ENCODE measurements at regions not wholly inside any gene's neighbourhood (a gene's known extent, or its start where the extent isn't known, plus 50 kb on each side); places are given as distances from the start of the nearest gene placed in this dataset.

DNA sequence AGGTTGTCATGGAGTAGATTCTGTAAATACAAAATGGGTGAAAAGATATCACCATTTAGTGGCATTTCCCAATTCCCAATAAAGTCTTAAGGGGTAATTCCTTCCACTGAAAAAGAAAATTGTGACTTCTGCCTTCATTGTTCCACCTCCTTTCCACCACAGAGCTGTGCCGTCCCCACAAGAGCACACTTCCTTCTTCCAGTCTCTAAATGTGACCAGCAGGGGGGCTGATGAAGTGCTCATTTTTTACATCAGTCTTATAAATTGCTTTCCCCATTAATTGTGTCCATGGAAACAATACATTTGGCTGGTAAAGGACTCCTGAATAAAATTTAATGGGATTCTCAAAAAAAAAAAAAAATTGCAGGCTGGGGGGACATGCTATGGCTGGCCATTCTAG lies 260.8 kb upstream of the PSMD7 start:
- no peak overlapping the region for H3K9ac ChIP-seq (ENCODE audit: insufficient read depth, low read depth, low read length)
- DNase-seq (ENCODE audit: low spot score) (peak; percentile 12), ATAC-seq (peak; percentile 79), FAIRE-seq (no peak)
- BruUV-seq (replicated peaks): no TSS peak
- no peaks in the 10 kb centered on the region for H3K4me1 ChIP-seq (ENCODE audit: insufficient read depth, low read length)
- no peak overlapping the region for H3K4me2 ChIP-seq (ENCODE audit: low read depth, low read length)
- in situ Hi-C loops (cut with HindIII; ENCODE audit: extremely low pct_ligation_motif_present, low pct_unique_long_range_greater_than_20kb): no loop called here
- 0% methylated on average over 1 of the region's 1 CpG for WGBS (ENCODE audit: low lambda C conversion rate)
- H3K79me2 ChIP-seq (ENCODE audit: insufficient read depth, low read length): no peaks in the 10 kb centered on the region
- H3K4me3 ChIP-seq (replicated peaks in 1 of 3; ENCODE audit: insufficient read depth in 1 of 3, low read depth in 2 of 3, low read length in 3 of 3): no peak overlapping the region
- no peaks in the 10 kb centered on the region for H3K36me3 ChIP-seq (replicated peaks in 1 of 2; ENCODE audit: control insufficient read depth in 1 of 2, insufficient read depth in 2 of 2, low read length in 2 of 2)
- TF ChIP-seq, protein P1, sequence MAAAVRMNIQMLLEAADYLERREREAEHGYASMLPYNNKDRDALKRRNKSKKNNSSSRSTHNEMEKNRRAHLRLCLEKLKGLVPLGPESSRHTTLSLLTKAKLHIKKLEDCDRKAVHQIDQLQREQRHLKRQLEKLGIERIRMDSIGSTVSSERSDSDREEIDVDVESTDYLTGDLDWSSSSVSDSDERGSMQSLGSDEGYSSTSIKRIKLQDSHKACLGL (CRISPR knock-in tag; IDR thresholded peaks at IDR 0.05): no peak
- TF ChIP-seq NR0B2 (CRISPR knock-in tag; IDR thresholded peaks at IDR 0.05) (no peak), SATB2 (CRISPR knock-in tag; IDR thresholded peaks at IDR 0.05) (no peak), ZNF510 (CRISPR knock-in tag; IDR thresholded peaks at IDR 0.05; ENCODE audit: low read depth) (no peak), MED8 (CRISPR knock-in tag; IDR thresholded peaks at IDR 0.05; ENCODE audit: insufficient replicate concordance) (no peak), GMEB2 (CRISPR knock-in tag; IDR thresholded peaks at IDR 0.05; ENCODE audit: low read depth) (no peak), FIP1L1 (IDR thresholded peaks at IDR 0.05; ENCODE audit: borderline replicate concordance, insufficient read depth, low read depth, low read length) (no peak), FOXK1 (CRISPR knock-in tag; IDR thresholded peaks at IDR 0.05; ENCODE audit: borderline replicate concordance, low read depth) (no peak), SMAD1 (CRISPR knock-in tag; IDR thresholded peaks at IDR 0.05; ENCODE audit: borderline replicate concordance, low read depth) (no peak), ZNF317 (CRISPR knock-in tag; IDR thresholded peaks at IDR 0.05) (no peak), ZFP90 (CRISPR knock-in tag; IDR thresholded peaks at IDR 0.05; ENCODE audit: borderline replicate concordance) (no peak), ZNF143 (CRISPR knock-in tag; IDR thresholded peaks at IDR 0.05) (no peak)
- TF ChIP-seq, protein P2, sequence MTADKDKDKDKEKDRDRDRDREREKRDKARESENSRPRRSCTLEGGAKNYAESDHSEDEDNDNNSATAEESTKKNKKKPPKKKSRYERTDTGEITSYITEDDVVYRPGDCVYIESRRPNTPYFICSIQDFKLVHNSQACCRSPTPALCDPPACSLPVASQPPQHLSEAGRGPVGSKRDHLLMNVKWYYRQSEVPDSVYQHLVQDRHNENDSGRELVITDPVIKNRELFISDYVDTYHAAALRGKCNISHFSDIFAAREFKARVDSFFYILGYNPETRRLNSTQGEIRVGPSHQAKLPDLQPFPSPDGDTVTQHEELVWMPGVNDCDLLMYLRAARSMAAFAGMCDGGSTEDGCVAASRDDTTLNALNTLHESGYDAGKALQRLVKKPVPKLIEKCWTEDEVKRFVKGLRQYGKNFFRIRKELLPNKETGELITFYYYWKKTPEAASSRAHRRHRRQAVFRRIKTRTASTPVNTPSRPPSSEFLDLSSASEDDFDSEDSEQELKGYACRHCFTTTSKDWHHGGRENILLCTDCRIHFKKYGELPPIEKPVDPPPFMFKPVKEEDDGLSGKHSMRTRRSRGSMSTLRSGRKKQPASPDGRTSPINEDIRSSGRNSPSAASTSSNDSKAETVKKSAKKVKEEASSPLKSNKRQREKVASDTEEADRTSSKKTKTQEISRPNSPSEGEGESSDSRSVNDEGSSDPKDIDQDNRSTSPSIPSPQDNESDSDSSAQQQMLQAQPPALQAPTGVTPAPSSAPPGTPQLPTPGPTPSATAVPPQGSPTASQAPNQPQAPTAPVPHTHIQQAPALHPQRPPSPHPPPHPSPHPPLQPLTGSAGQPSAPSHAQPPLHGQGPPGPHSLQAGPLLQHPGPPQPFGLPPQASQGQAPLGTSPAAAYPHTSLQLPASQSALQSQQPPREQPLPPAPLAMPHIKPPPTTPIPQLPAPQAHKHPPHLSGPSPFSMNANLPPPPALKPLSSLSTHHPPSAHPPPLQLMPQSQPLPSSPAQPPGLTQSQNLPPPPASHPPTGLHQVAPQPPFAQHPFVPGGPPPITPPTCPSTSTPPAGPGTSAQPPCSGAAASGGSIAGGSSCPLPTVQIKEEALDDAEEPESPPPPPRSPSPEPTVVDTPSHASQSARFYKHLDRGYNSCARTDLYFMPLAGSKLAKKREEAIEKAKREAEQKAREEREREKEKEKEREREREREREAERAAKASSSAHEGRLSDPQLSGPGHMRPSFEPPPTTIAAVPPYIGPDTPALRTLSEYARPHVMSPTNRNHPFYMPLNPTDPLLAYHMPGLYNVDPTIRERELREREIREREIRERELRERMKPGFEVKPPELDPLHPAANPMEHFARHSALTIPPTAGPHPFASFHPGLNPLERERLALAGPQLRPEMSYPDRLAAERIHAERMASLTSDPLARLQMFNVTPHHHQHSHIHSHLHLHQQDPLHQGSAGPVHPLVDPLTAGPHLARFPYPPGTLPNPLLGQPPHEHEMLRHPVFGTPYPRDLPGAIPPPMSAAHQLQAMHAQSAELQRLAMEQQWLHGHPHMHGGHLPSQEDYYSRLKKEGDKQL (CRISPR knock-in tag; IDR thresholded peaks at IDR 0.05; ENCODE audit: low read depth): no peak
- H3K27ac ChIP-seq (ENCODE audit: extremely low read length, insufficient read depth, low read length): no peak overlapping the region
- peaks cover 0 to 8% of the 10 kb centered on the region in 2 experiments; a peak in 2 of 5 replicates for H3K27me3 ChIP-seq (ENCODE audit: control insufficient read depth in 1 of 2, insufficient read depth in 2 of 2, low read length in 2 of 2)
- ChIA-PET CTCF (ENCODE audit: low intra/inter-chr PET ratio, low total read pairs) (interaction anchor here (1.0 kb wide), 1 partner anchor 471 kb away, joined by 3 read pairs; no protein-coding TSS in a partner anchor), POLR2A (no interaction called here)
- H4K20me1 ChIP-seq (ENCODE audit: insufficient read depth, low read length): no peaks in the 10 kb centered on the region
- no peak overlapping the region for H2AFZ ChIP-seq (ENCODE audit: low read length)
- intact Hi-C loops (cut with micrococcal nuclease; ENCODE audit: unreplicated experiment): loop anchor here (2.0 kb wide), 1 partner anchor 79 kb away; no protein-coding TSS in a partner anchor
- no peaks in the 10 kb centered on the region for H3K9me3 ChIP-seq (ENCODE audit: low read length)

Data from HepG2 (cell line).